HEK293 (cell line): ENCODE measurements at regions not wholly inside any gene's neighbourhood (a gene's known extent, or its start where the extent isn't known, plus 50 kb on each side); places are given as distances from the start of the nearest gene placed in this dataset.

Experiments used
- KLF7 ChIP-seq: fragments of 450-650 bp; formaldehyde crosslinking; IDR thresholded peaks from 2 replicates; pipeline ENCODE4 v1.5.1; 2016; ENCODE audit warnings: missing biosample characterization, missing genetic modification characterization, borderline replicate concordance
- ZBTB44 ChIP-seq: fragments of 450-650 bp; IDR thresholded peaks from 2 replicates; pipeline ENCODE4 v1.5.1; 2018; ENCODE audit warnings: missing biosample characterization, mild to moderate bottlenecking, missing genetic modification characterization
- ZNF747 ChIP-seq: fragments of 450-650 bp; formaldehyde crosslinking; IDR thresholded peaks from 2 replicates; pipeline ENCODE4 v1.5.1; 2016; ENCODE audit warnings: missing biosample characterization, missing genetic modification characterization

DNA sequence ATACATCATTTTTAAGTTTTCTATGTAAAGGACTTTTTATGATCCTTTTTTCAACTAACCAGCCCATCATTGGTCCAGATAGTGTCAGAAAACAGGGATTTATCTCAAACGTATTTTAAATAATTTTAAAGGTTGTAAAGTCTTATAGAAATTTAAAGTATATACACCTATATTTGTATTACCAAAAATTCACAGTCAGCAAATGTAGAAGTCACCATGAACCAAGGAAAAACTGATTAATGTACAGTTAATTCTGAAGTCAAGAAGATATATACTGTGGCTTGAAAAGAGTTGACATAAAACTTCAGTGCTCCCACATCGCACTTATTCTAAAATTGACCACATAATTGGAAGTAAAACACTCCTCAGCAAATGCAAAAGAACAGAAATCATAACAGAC lies 52.4 kb upstream of the MAP2 start (continued):
- TF ChIP-seq ZBTB44 (tag by site-specific recombination) = no peak
- TF ChIP-seq ZNF747 = no peak
- TF ChIP-seq KLF7 = no peak
- TF ChIP-seq, all 188 proteins: peak for 0
